H1 (cell line): ENCODE measurements at regions not wholly inside any gene's neighbourhood (a gene's known extent, or its start where the extent isn't known, plus 50 kb on each side); places are given as distances from the start of the nearest gene placed in this dataset.

Source experiments
- CTCF ChIA-PET: fragments of 300-600 bp; sonication (Branson Sonifier 250); formaldehyde crosslinking; loops from one replicate; lab custom pipeline; 2021; ENCODE audit not compliant: partially characterized antibody; lab: Charles Lee
- POLR2A ChIA-PET: fragments of 300-600 bp; sonication (Branson Sonifier 250); formaldehyde crosslinking; loops from one replicate; lab custom pipeline; 2021; ENCODE audit warnings: inconsistent platforms; ENCODE audit not compliant: partially characterized antibody; lab: Charles Lee
- DNase-seq, 2 experiments: peaks; one replicate each; pipeline versions ENCODE4 v3.0.0 to v3.0.0-alpha.2; 2010 to 2022; ENCODE audit warnings: low spot score in 2 of 2, low read depth in 1 of 2, mixed read lengths in 1 of 2
- FAIRE-seq: peaks from 2 replicates; lab custom pipeline; 2011; peaks lifted over from hg19 to GRCh38; lab: Jason Lieb, UNC
- H2AFZ ChIP-seq: 2 replicates; pipeline ENCODE4 v1.8.1; 2012; ENCODE audit warnings: low read length, inconsistent platforms
- H2AK5ac ChIP-seq: 2 replicates; pipeline ENCODE4 v1.6.1; 2013; ENCODE audit warnings: low read depth, low read length
- H2BK120ac ChIP-seq: replicated peaks from 2 replicates; pipeline ENCODE3; 2013; ENCODE audit warnings: low read depth, low read length, inconsistent platforms
- H2BK12ac ChIP-seq: 2 replicates; pipeline ENCODE4 v1.6.1; 2013; ENCODE audit warnings: low read depth, low read length
- H2BK15ac ChIP-seq: 2 replicates; pipeline ENCODE4 v1.6.1; 2013; ENCODE audit warnings: low read length
- H2BK20ac ChIP-seq: 2 replicates; pipeline ENCODE4 v1.6.1; 2013; ENCODE audit warnings: low read length
- H2BK5ac ChIP-seq: 2 replicates; pipeline ENCODE4 v1.6.1; 2013; ENCODE audit warnings: low read depth, low read length
- H3K14ac ChIP-seq: 2 replicates; pipeline ENCODE4 v1.6.1; 2013; ENCODE audit warnings: inconsistent platforms; ENCODE audit not compliant: insufficient read length
- H3K18ac ChIP-seq: 2 replicates; pipeline ENCODE4 v1.6.1; 2013; ENCODE audit warnings: low read length; ENCODE audit errors: extremely low read depth
- H3K23ac ChIP-seq: 2 replicates; pipeline ENCODE4 v1.6.1; 2013; ENCODE audit warnings: inconsistent platforms; ENCODE audit not compliant: insufficient read length
- H3K23me2 ChIP-seq: 2 replicates; pipeline ENCODE4 v1.6.1; 2013; ENCODE audit warnings: low read depth, low read length
- H3K27ac ChIP-seq: 2 replicates; pipeline ENCODE4 v1.6.1; 2011; ENCODE audit warnings: low read depth, low read length, inconsistent platforms
- H3K27me3 ChIP-seq, 4 experiments: replicated peaks in 1 of 4; 1 replicate in 1 of 4; 2 replicates in 3 of 4; pipeline versions ENCODE4 v1.6.1 to v1.8.1; 2011 to 2013; ENCODE audit warnings: low read length in 3 of 4, mild to moderate bottlenecking in 3 of 4, inconsistent platforms in 2 of 4, mixed read lengths in 2 of 4, moderate library complexity in 1 of 4; ENCODE audit not compliant: control insufficient read depth in 3 of 4, insufficient read depth in 3 of 4; ENCODE audit errors: extremely low read depth in 1 of 4
- H3K36me3 ChIP-seq, 4 experiments: 2 replicates each; pipeline versions ENCODE4 v1.6.1 to v1.8.1; 2011 to 2013; ENCODE audit warnings: mild to moderate bottlenecking in 4 of 4, low read length in 3 of 4, moderate library complexity in 2 of 4, control low read depth in 1 of 4, inconsistent platforms in 1 of 4; ENCODE audit not compliant: insufficient read depth in 4 of 4, control insufficient read depth in 2 of 4
- H3K4ac ChIP-seq: replicated peaks from 2 replicates; pipeline ENCODE3; 2013; ENCODE audit warnings: low read length, low read depth, mixed read lengths, inconsistent platforms; ENCODE audit not compliant: insufficient read length
- H3K4me1 ChIP-seq, 4 experiments: replicated peaks in 1 of 4; 1 replicate in 1 of 4; 2 replicates in 3 of 4; pipeline versions ENCODE4 v1.6.1 to v1.8.1; 2011 to 2013; ENCODE audit warnings: low read length in 3 of 4, inconsistent platforms in 2 of 4, mixed read lengths in 1 of 4; ENCODE audit not compliant: insufficient read depth in 4 of 4, control insufficient read depth in 3 of 4
- H3K4me2 ChIP-seq, 2 experiments: 2 replicates each; pipeline versions ENCODE4 v1.6.1 to v1.8.1; 2011 to 2013; ENCODE audit warnings: low read depth in 2 of 2, low read length in 2 of 2, control low read depth in 1 of 2, inconsistent platforms in 1 of 2, mild to moderate bottlenecking in 1 of 2; ENCODE audit not compliant: insufficient read depth in 1 of 2
- H3K4me3 ChIP-seq, 4 experiments: fragments of 200-600, 300-600 bp in 1 of 4; sonication (generic), shearing (Covaris generic), sonication (Bioruptor Twin) in 1 of 4; 2 replicates each; pipeline versions ENCODE4 v1.5.1 to v1.8.1; 2011 to 2016; ENCODE audit warnings: low read length in 4 of 4, low read depth in 3 of 4, control low read depth in 2 of 4, inconsistent platforms in 2 of 4, mild to moderate bottlenecking in 2 of 4, mixed read lengths in 1 of 4, moderate library complexity in 1 of 4; ENCODE audit not compliant: insufficient read depth in 2 of 4; ENCODE audit errors: extremely low read depth in 1 of 4
- H3K56ac ChIP-seq: replicated peaks from 2 replicates; pipeline ENCODE3; 2013; ENCODE audit warnings: low read depth, mild to moderate bottlenecking, mixed read lengths, low read length, inconsistent platforms; ENCODE audit not compliant: insufficient read length
- H3K79me1 ChIP-seq: 2 replicates; pipeline ENCODE4 v1.6.1; 2013; ENCODE audit warnings: low read depth, low read length, control low read depth
- H3K79me2 ChIP-seq, 2 experiments: 2 replicates each; pipeline versions ENCODE4 v1.6.1 to v1.8.1; 2012 to 2013; ENCODE audit warnings: low read length in 2 of 2, mild to moderate bottlenecking in 2 of 2, inconsistent platforms in 1 of 2; ENCODE audit not compliant: insufficient read depth in 2 of 2, control insufficient read depth in 1 of 2
- H3K9ac ChIP-seq, 4 experiments: replicated peaks in 1 of 4; 1 replicate in 1 of 4; 2 replicates in 3 of 4; pipeline versions ENCODE4 v1.6.1 to v1.8.1; 2011 to 2013; ENCODE audit warnings: low read depth in 3 of 4, low read length in 3 of 4, control low read depth in 2 of 4, mild to moderate bottlenecking in 2 of 4, moderate library complexity in 2 of 4, inconsistent platforms in 1 of 4; ENCODE audit errors: extremely low read depth in 1 of 4
- H3K9me3 ChIP-seq, 2 experiments: 2 replicates each; pipeline versions ENCODE4 v1.6.1 to v1.8.1; 2012 to 2013; ENCODE audit warnings: mild to moderate bottlenecking in 2 of 2, moderate library complexity in 2 of 2, control low read depth in 1 of 2, inconsistent platforms in 1 of 2, low read depth in 1 of 2, low read length in 1 of 2, mixed read lengths in 1 of 2; ENCODE audit not compliant: insufficient read depth in 2 of 2
- H4K20me1 ChIP-seq, 2 experiments: replicated peaks in 1 of 2; 2 replicates each; pipeline versions ENCODE3 to v1.8.1; 2011 to 2013; ENCODE audit warnings: inconsistent platforms in 2 of 2, low read length in 2 of 2, mild to moderate bottlenecking in 1 of 2; ENCODE audit not compliant: insufficient read depth in 2 of 2, control insufficient read depth in 1 of 2
- H4K5ac ChIP-seq: 2 replicates; pipeline ENCODE4 v1.6.1; 2013; ENCODE audit warnings: low read length, low read depth, mixed read lengths, inconsistent platforms; ENCODE audit not compliant: insufficient read length
- H4K8ac ChIP-seq: 2 replicates; pipeline ENCODE4 v1.8.0; 2013; ENCODE audit warnings: mild to moderate bottlenecking, moderate library complexity, low read length, inconsistent platforms; ENCODE audit not compliant: insufficient read depth; ENCODE audit errors: extremely low read depth
- H4K91ac ChIP-seq: replicated peaks from 2 replicates; pipeline ENCODE3; 2013; ENCODE audit warnings: low read length, mixed read lengths, inconsistent platforms; ENCODE audit not compliant: insufficient read length
- BCL11A ChIP-seq, 2 experiments: IDR thresholded peaks; one replicate each; pipeline ENCODE4 v1.6.1; 2011; ENCODE audit warnings: low read depth in 2 of 2, low read length in 2 of 2, mild to moderate bottlenecking in 2 of 2
- CHD2 ChIP-seq: IDR thresholded peaks from 2 replicates; pipeline ENCODE4 v1.6.1; 2012; ENCODE audit warnings: low read length, improper control_type of control experiment
- CREB1 ChIP-seq: IDR thresholded peaks from 2 replicates; pipeline ENCODE4 v1.6.1; 2012; ENCODE audit warnings: inconsistent platforms
- EZH2 ChIP-seq: fragments of 200-600 bp; sonication (generic); IDR thresholded peaks from 2 replicates; pipeline ENCODE4 v1.7.1; 2012; ENCODE audit warnings: low read depth, mild to moderate bottlenecking, moderate library complexity, low read length, inconsistent platforms; ENCODE audit not compliant: severe bottlenecking
- GTF2F1 ChIP-seq: IDR thresholded peaks from 2 replicates; pipeline ENCODE4 v1.6.1; 2012; ENCODE audit warnings: low read depth, low read length, improper control_type of control experiment, borderline replicate concordance
- HDAC2 ChIP-seq, 2 experiments: fragments of 300-600 bp in 1 of 2; sonication (generic) in 1 of 2; IDR thresholded peaks; 2 replicates each; pipeline ENCODE4 v1.6.1; 2011 to 2012; ENCODE audit warnings: low read depth in 2 of 2, low read length in 2 of 2, mild to moderate bottlenecking in 2 of 2, moderate library complexity in 2 of 2, borderline replicate concordance in 1 of 2, inconsistent platforms in 1 of 2
- JUND ChIP-seq: IDR thresholded peaks from 2 replicates; pipeline ENCODE4 v1.6.1; 2011; ENCODE audit warnings: mild to moderate bottlenecking, improper control_type of control experiment, low read length
- POU5F1 ChIP-seq: IDR thresholded peaks from 2 replicates; pipeline ENCODE4 v1.6.1; 2011; ENCODE audit warnings: low read depth, mild to moderate bottlenecking, low read length, moderate library complexity
- RFX5 ChIP-seq: IDR thresholded peaks from 2 replicates; pipeline ENCODE4 v1.6.1; 2011; ENCODE audit warnings: low read depth, low read length, improper control_type of control experiment, borderline replicate concordance
- SUZ12 ChIP-seq: fragments of 200-600 bp; sonication (generic); IDR thresholded peaks from 2 replicates; pipeline ENCODE4 v1.6.1; 2012; ENCODE audit warnings: mild to moderate bottlenecking, inconsistent platforms, low read length, moderate library complexity, mixed read lengths
- TEAD4 ChIP-seq: IDR thresholded peaks from 2 replicates; pipeline ENCODE4 v1.6.1; 2012; ENCODE audit warnings: low read depth, low read length, inconsistent platforms, mixed read lengths
- WGBS, 2 experiments: shearing (Covaris generic) in 1 of 2; methylation state at CpG; one replicate each; pipeline versions ENCODE4 v1.1.6 to v1.1.7; 2013 to 2015; ENCODE audit warnings: low lambda C conversion rate in 2 of 2, mixed read lengths in 2 of 2, inconsistent platforms in 1 of 2, low coverage in 1 of 2, missing lambda C conversion rate in 1 of 2; ENCODE audit not compliant: insufficient replicate concordance in 2 of 2, insufficient coverage in 1 of 2, insufficient read length in 1 of 2; ENCODE audit errors: extremely low coverage in 1 of 2, missing lambda C conversion rate in 1 of 2; 5-methylcytosine and 5-hydroxymethylcytosine counted together
- TF ChIP-seq, protein P1 (sequence below): IDR thresholded peaks from 2 replicates; pipeline ENCODE4 v1.6.1; 2012; ENCODE audit warnings: inconsistent platforms
- TF ChIP-seq, protein P2 (sequence below): IDR thresholded peaks from 2 replicates; pipeline ENCODE4 v1.6.1; 2011; ENCODE audit warnings: low read length, improper control_type of control experiment

DNA sequence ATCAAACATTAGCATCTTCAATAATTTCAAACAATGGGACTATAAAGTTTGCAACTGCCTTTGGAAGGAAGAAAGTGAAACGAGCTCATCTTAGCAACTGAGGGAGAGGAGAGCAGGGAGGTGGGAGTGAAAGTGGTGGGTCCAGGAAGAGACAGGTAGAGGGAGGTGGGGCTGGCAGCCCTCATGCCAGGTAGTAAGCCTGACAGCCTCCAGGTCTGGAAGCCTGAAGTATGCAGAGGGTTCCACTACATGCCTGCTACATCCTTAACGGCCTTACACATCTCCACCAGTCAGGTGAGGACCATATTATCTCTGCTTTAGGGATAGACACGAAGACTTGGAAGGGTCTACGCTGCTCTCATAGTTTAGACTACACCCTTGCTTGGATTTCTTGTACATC lies 201.1 kb upstream of the TWIST2 start:
- no peak overlapping the region for H2BK120ac ChIP-seq
- no peaks in the 10 kb centered on the region for H3K27me3 ChIP-seq
- no peaks in the 10 kb centered on the region for H3K79me1 ChIP-seq
- H3K23ac ChIP-seq, result no peak overlapping the region
- H2AK5ac ChIP-seq, result no peak overlapping the region
- no peaks in the 10 kb centered on the region for H3K79me2 ChIP-seq
- no peak overlapping the region for H3K9ac ChIP-seq
- H2AFZ ChIP-seq, result no peak overlapping the region
- no peak overlapping the region for H2BK20ac ChIP-seq
- peak in 1 of 2 experiments; percentile 19 for DNase-seq
- H3K9me3 ChIP-seq, result peaks cover 0 to 4% of the 10 kb centered on the region in 2 experiments; a peak in 1 of 4 replicates
- TF ChIP-seq BCL11A (IDR thresholded peaks at IDR 0.05; ENCODE audit: low read depth in 2 of 2, low read length in 2 of 2) (no peak), POU5F1 (no peak), GTF2F1 (no peak), CREB1 (no peak), EZH2 (no peak), JUND (no peak), CHD2 (no peak), RFX5 (no peak), HDAC2 (IDR thresholded peaks at IDR 0.05; ENCODE audit: borderline replicate concordance in 1 of 2, low read depth in 2 of 2, low read length in 2 of 2) (no peak), SUZ12 (no peak), TEAD4 (no peak)
- TF ChIP-seq, protein P1, sequence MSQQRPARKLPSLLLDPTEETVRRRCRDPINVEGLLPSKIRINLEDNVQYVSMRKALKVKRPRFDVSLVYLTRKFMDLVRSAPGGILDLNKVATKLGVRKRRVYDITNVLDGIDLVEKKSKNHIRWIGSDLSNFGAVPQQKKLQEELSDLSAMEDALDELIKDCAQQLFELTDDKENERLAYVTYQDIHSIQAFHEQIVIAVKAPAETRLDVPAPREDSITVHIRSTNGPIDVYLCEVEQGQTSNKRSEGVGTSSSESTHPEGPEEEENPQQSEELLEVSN, result no peak
- TF ChIP-seq, protein P2, sequence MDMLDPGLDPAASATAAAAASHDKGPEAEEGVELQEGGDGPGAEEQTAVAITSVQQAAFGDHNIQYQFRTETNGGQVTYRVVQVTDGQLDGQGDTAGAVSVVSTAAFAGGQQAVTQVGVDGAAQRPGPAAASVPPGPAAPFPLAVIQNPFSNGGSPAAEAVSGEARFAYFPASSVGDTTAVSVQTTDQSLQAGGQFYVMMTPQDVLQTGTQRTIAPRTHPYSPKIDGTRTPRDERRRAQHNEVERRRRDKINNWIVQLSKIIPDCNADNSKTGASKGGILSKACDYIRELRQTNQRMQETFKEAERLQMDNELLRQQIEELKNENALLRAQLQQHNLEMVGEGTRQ, result no peak
- no peaks in the 10 kb centered on the region for H3K23me2 ChIP-seq
- POLR2A ChIA-PET, result no interaction called here
- H3K18ac ChIP-seq, result no peak overlapping the region
- WGBS, 2 experiments, result 85% methylated on average over 4 of the region's 4 CpGs; no CpG with 5 or more reads in 1 of the 2 experiments
- H3K4me2 ChIP-seq, result no peak overlapping the region
- H2BK15ac ChIP-seq, result no peak overlapping the region
- H4K8ac ChIP-seq, result no peak overlapping the region
- no peak for FAIRE-seq
- H4K91ac ChIP-seq, result no peak overlapping the region
- H2BK5ac ChIP-seq, result no peak overlapping the region
- H3K27ac ChIP-seq, result no peak overlapping the region
- H3K4ac ChIP-seq, result no peak overlapping the region
- H4K5ac ChIP-seq, result no peak overlapping the region
- no peaks in the 10 kb centered on the region for H3K36me3 ChIP-seq
- no peak overlapping the region for H3K14ac ChIP-seq
- no peak overlapping the region for H3K56ac ChIP-seq
- no peaks in the 10 kb centered on the region for H3K4me1 ChIP-seq
- no peak overlapping the region for H2BK12ac ChIP-seq
- CTCF ChIA-PET, result no interaction called here
- no peaks in the 10 kb centered on the region for H4K20me1 ChIP-seq
- H3K4me3 ChIP-seq, result no peak overlapping the region
